ENCODE measurements at regions not wholly inside any gene's neighbourhood (a gene's known extent, or its start where the extent isn't known, plus 50 kb on each side); places are given as distances from the start of the nearest gene placed in this dataset.

DNA sequence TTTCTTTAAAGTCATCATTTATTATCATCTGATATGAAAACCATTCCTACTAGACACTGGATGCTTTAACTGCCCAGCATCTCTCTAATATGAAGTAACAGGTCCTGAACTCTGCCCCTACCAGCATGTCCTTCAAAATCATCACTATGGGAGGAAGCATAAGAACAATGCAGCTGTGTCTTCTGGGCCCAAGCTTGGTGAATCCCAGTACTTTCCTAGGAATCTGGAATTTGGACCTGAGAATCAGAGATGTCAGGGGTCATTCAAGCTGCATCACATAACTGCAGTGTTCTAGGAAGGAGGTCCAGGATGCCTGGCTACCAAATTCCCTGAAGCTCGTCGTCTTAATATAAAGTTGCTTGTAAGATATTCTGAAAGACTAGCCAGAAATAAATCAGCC lies 182.7 kb downstream of the AHR start:
- no peak for DNase-seq (ENCODE audit: low spot score)
- no peaks in the 10 kb centered on the region for H3K27me3 ChIP-seq (replicated peaks; ENCODE audit: insufficient read depth, low read depth, low read length, poor library complexity)
- H3K27ac ChIP-seq (ENCODE audit: low read depth, low read length, poor library complexity, severe bottlenecking) = no peak overlapping the region
- intact Hi-C loops (cut with micrococcal nuclease; ENCODE audit: unreplicated experiment) = no loop called here
- H3K36me3 ChIP-seq (ENCODE audit: insufficient read depth, low read length, poor library complexity, severe bottlenecking) = no peaks in the 10 kb centered on the region
- H3K4me3 ChIP-seq (ENCODE audit: low read depth, low read length, poor library complexity, severe bottlenecking) = no peak overlapping the region
- ChIA-PET POLR2A (ENCODE audit: low non-redundant PET) (no interaction called here), CTCF (no interaction called here)
- no peak for TF ChIP-seq EZH2 (IDR thresholded peaks at IDR 0.05; ENCODE audit: borderline replicate concordance, low read depth, low read length, poor library complexity, severe bottlenecking)
- TF ChIP-seq, protein P1, sequence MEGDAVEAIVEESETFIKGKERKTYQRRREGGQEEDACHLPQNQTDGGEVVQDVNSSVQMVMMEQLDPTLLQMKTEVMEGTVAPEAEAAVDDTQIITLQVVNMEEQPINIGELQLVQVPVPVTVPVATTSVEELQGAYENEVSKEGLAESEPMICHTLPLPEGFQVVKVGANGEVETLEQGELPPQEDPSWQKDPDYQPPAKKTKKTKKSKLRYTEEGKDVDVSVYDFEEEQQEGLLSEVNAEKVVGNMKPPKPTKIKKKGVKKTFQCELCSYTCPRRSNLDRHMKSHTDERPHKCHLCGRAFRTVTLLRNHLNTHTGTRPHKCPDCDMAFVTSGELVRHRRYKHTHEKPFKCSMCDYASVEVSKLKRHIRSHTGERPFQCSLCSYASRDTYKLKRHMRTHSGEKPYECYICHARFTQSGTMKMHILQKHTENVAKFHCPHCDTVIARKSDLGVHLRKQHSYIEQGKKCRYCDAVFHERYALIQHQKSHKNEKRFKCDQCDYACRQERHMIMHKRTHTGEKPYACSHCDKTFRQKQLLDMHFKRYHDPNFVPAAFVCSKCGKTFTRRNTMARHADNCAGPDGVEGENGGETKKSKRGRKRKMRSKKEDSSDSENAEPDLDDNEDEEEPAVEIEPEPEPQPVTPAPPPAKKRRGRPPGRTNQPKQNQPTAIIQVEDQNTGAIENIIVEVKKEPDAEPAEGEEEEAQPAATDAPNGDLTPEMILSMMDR (conservative IDR thresholded peaks at IDR 0.05; ENCODE audit: low read depth, low read length) = no peak
- BruUV-seq (replicated peaks) = no TSS peak
- no peaks in the 10 kb centered on the region for H3K9me3 ChIP-seq (ENCODE audit: low read depth, low read length, poor library complexity, severe bottlenecking)
- H3K4me1 ChIP-seq (ENCODE audit: insufficient read depth, low read length, poor library complexity, severe bottlenecking) = no peaks in the 10 kb centered on the region

DNA sequence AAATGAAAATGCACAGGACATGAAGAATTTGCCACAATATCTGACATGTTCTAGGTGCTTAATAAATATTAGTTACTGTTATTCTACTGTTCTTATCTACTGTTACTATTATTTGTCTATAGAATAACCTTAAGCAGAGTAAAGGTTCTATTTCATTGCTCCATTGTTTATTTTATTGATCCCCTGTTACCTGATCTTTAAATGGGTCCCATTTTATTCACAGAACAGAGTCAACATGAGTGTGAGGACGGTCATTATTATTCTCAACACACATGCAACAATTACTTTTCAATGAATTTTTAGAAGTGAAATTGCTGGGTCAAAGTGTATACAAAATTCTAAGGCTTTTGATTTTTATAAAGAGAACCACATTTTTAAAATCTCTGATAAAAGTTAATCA lies 186.9 kb downstream of the AHR start:
- Histone ChIP-seq H3K4me3 (ENCODE audit: low read depth, low read length, poor library complexity, severe bottlenecking) (no peak overlapping the region), H3K4me1 (ENCODE audit: insufficient read depth, low read length, poor library complexity, severe bottlenecking) (no peaks in the 10 kb centered on the region), H3K9me3 (ENCODE audit: low read depth, low read length, poor library complexity, severe bottlenecking) (no peaks in the 10 kb centered on the region), H3K27me3 (replicated peaks; ENCODE audit: insufficient read depth, low read depth, low read length, poor library complexity) (no peaks in the 10 kb centered on the region), H3K36me3 (ENCODE audit: insufficient read depth, low read length, poor library complexity, severe bottlenecking) (no peaks in the 10 kb centered on the region), H3K27ac (ENCODE audit: low read depth, low read length, poor library complexity, severe bottlenecking) (no peak overlapping the region)
- CTCF ChIA-PET = no interaction called here
- POLR2A ChIA-PET (ENCODE audit: low non-redundant PET) = no interaction called here
- intact Hi-C loops (cut with micrococcal nuclease; ENCODE audit: unreplicated experiment) = no loop called here
- TF ChIP-seq, protein P1 (conservative IDR thresholded peaks at IDR 0.05; ENCODE audit: low read depth, low read length) = no peak
- TF ChIP-seq EZH2 (IDR thresholded peaks at IDR 0.05; ENCODE audit: borderline replicate concordance, low read depth, low read length, poor library complexity, severe bottlenecking) = no peak
- no TSS peak for BruUV-seq (replicated peaks)
- DNase-seq (ENCODE audit: low spot score) = no peak

GRCh38 chr7:17485904-17486303 lies 187.5 kb downstream of the AHR start:
- no peaks in the 10 kb centered on the region for H3K27me3 ChIP-seq (replicated peaks; ENCODE audit: insufficient read depth, low read depth, low read length, poor library complexity)
- ChIA-PET CTCF (no interaction called here), POLR2A (ENCODE audit: low non-redundant PET) (no interaction called here)
- no TSS peak for BruUV-seq (replicated peaks)
- TF ChIP-seq EZH2 (IDR thresholded peaks at IDR 0.05; ENCODE audit: borderline replicate concordance, low read depth, low read length, poor library complexity, severe bottlenecking) = no peak
- TF ChIP-seq, protein P1 (conservative IDR thresholded peaks at IDR 0.05; ENCODE audit: low read depth, low read length) = no peak
- H3K4me1 ChIP-seq (ENCODE audit: insufficient read depth, low read length, poor library complexity, severe bottlenecking) = no peaks in the 10 kb centered on the region
- H3K27ac ChIP-seq (ENCODE audit: low read depth, low read length, poor library complexity, severe bottlenecking) = no peak overlapping the region
- intact Hi-C loops (cut with micrococcal nuclease; ENCODE audit: unreplicated experiment) = no loop called here
- H3K36me3 ChIP-seq (ENCODE audit: insufficient read depth, low read length, poor library complexity, severe bottlenecking) = no peaks in the 10 kb centered on the region
- no peak overlapping the region for H3K4me3 ChIP-seq (ENCODE audit: low read depth, low read length, poor library complexity, severe bottlenecking)
- DNase-seq (ENCODE audit: low spot score) = no peak
- H3K9me3 ChIP-seq (ENCODE audit: low read depth, low read length, poor library complexity, severe bottlenecking) = no peaks in the 10 kb centered on the region
